Vagina (tissue), 2 donors: ENCODE measurements at regions not wholly inside any gene's neighbourhood (a gene's known extent, or its start where the extent isn't known, plus 50 kb on each side); places are given as distances from the start of the nearest gene placed in this dataset.

ENCODE experiments used
- DNase-seq, 2 donors: peaks; one replicate each; pipeline ENCODE4 v3.0.0-alpha.2; 2017; ENCODE audit errors: extremely low spot score in 2 of 2
- H3K27ac ChIP-seq: fragments of 200-600 bp; sonication (generic); one replicate; pipeline ENCODE4 v1.5.1; 2019
- H3K27me3 ChIP-seq: fragments of 200-600 bp; sonication (generic); one replicate; pipeline ENCODE4 v1.5.1; 2019
- H3K36me3 ChIP-seq, 2 donors: fragments of 200-600 bp; sonication (generic); one replicate each; pipeline ENCODE4 v1.5.1; 2017 to 2019
- H3K4me1 ChIP-seq: fragments of 200-600 bp; sonication (generic); one replicate; pipeline ENCODE4 v1.5.1; 2019
- H3K4me3 ChIP-seq, 2 donors: fragments of 200-600 bp; sonication (generic); 1 replicate in 1 of 2; 2 replicates in 1 of 2; pipeline ENCODE4 v1.5.1; 2016 to 2019
- H3K9me3 ChIP-seq: fragments of 200-600 bp; sonication (generic); one replicate; pipeline ENCODE4 v1.5.1; 2019
- CTCF ChIP-seq, 3 experiments: fragments of 450-650 bp in 2 of 3; fragments of 200-600 bp in 1 of 3; sonication (generic) in 1 of 3; IDR thresholded peaks; one replicate each; pipeline ENCODE4 v1.5.1; 2017 to 2019; ENCODE audit warnings: antibody characterized with exemption in 3 of 3, mild to moderate bottlenecking in 2 of 3, moderate library complexity in 2 of 3
- POLR2A ChIP-seq, 2 donors: fragments of 450-650 bp; IDR thresholded peaks; one replicate each; pipeline ENCODE4 v1.6.1; 2017; ENCODE audit warnings: antibody characterized with exemption in 2 of 2, mild to moderate bottlenecking in 2 of 2, moderate library complexity in 2 of 2
- POLR2AphosphoS5 ChIP-seq, 2 donors: sonication (generic); formaldehyde crosslinking; IDR thresholded peaks; one replicate each; pipeline ENCODE4 v1.9.0; 2017; ENCODE audit warnings: antibody characterized with exemption in 2 of 2, mild to moderate bottlenecking in 2 of 2, low read depth in 1 of 2; ENCODE audit not compliant: insufficient read depth in 1 of 2
- intact Hi-C: fragments of 100-400 bp; cut with DNase I; formaldehyde crosslinking; loops from one replicate; pipeline ENCODE4 v1.15.1; 2023

GRCh38 chr5:56615361-56616153 is 199.8 kb upstream of the MAP3K1 start:
- peak overlapping the region; percentile 46 for H3K27ac ChIP-seq
- no peaks in the 10 kb centered on the region for H3K36me3 ChIP-seq
- TF ChIP-seq CTCF (IDR thresholded peaks at IDR 0.05) (no peak), POLR2AphosphoS5 (IDR thresholded peaks at IDR 0.05; ENCODE audit: insufficient read depth in 1 of 2, low read depth in 1 of 2) (peak in 1 of 2 donors; percentile 54), POLR2A (IDR thresholded peaks at IDR 0.05) (no peak)
- no peaks in the 10 kb centered on the region for H3K27me3 ChIP-seq
- DNase-seq = no peak
- H3K4me3 ChIP-seq = no peak overlapping the region
- intact Hi-C loops = loop anchor here (1.0 kb wide), 1 partner anchor 28 kb away; no protein-coding TSS in a partner anchor
- peaks cover 22% of the 10 kb centered on the region for H3K4me1 ChIP-seq
- peaks cover 6% of the 10 kb centered on the region for H3K9me3 ChIP-seq

GRCh38 chr5:56612759-56613158 is 202.6 kb upstream of the MAP3K1 start:
- Histone ChIP-seq H3K9me3 (no peaks in the 10 kb centered on the region), H3K4me1 (peaks cover 22% of the 10 kb centered on the region), H3K27ac (no peak overlapping the region), H3K4me3 (no peak overlapping the region), H3K36me3 (no peaks in the 10 kb centered on the region), H3K27me3 (no peaks in the 10 kb centered on the region)
- intact Hi-C loops = no loop called here
- no peak for DNase-seq
- TF ChIP-seq POLR2AphosphoS5 (IDR thresholded peaks at IDR 0.05; ENCODE audit: insufficient read depth in 1 of 2, low read depth in 1 of 2) = no peak
- no peak for TF ChIP-seq POLR2A (IDR thresholded peaks at IDR 0.05)
- TF ChIP-seq CTCF (IDR thresholded peaks at IDR 0.05) = no peak

GRCh38 chr5:56612353-56612752 is 203.0 kb upstream of the MAP3K1 start:
- no peak for DNase-seq
- intact Hi-C loops = no loop called here
- Histone ChIP-seq H3K27me3 (no peaks in the 10 kb centered on the region), H3K4me1 (peaks cover 22% of the 10 kb centered on the region), H3K4me3 (no peak overlapping the region), H3K9me3 (no peaks in the 10 kb centered on the region), H3K36me3 (no peaks in the 10 kb centered on the region), H3K27ac (no peak overlapping the region)
- TF ChIP-seq POLR2AphosphoS5 (IDR thresholded peaks at IDR 0.05; ENCODE audit: insufficient read depth in 1 of 2, low read depth in 1 of 2) (no peak), CTCF (IDR thresholded peaks at IDR 0.05) (no peak), POLR2A (IDR thresholded peaks at IDR 0.05) (no peak)

- no peak for DNase-seq
- H3K27me3 ChIP-seq = no peaks in the 10 kb centered on the region
Measured at GRCh38 chr5:56610093-56610698, 205.2 kb upstream of the MAP3K1 start.

More at GRCh38 chr5:56610093-56610698, 205.2 kb upstream of the MAP3K1 start:
- Histone ChIP-seq H3K36me3 (no peaks in the 10 kb centered on the region), H3K4me1 (peaks cover under 1% of the 10 kb centered on the region), H3K27ac (no peak overlapping the region), H3K9me3 (no peaks in the 10 kb centered on the region), H3K4me3 (no peak overlapping the region)
- TF ChIP-seq CTCF (IDR thresholded peaks at IDR 0.05) (no peak), POLR2AphosphoS5 (IDR thresholded peaks at IDR 0.05; ENCODE audit: insufficient read depth in 1 of 2, low read depth in 1 of 2) (no peak), POLR2A (IDR thresholded peaks at IDR 0.05) (no peak)
- intact Hi-C loops = no loop called here
